Embryonic facial prominence (tissue), 1 donor: ENCODE measurements at regions not wholly inside any gene's neighbourhood (a gene's known extent, or its start where the extent isn't known, plus 50 kb on each side); places are given as distances from the start of the nearest gene placed in this dataset.
"Not testable (repeated sequence)": the region's sequence is repeated elsewhere in the genome, so short reads cannot be mapped to it uniquely, and the experiment has no call there.

ENCODE experiments used
- DNase-seq: peaks from one replicate; pipeline ENCODE4 v3.0.0-alpha.2; 2016; ENCODE audit errors: extremely low spot score

- DNase-seq = no peak
Measured at GRCh38 chr5:159593518-159594073, 263.3 kb upstream of the IL12B start.

GRCh38 chr5:159595561-159595960 is 265.3 kb upstream of the IL12B start:
- not testable (repeated sequence) for DNase-seq

GRCh38 chr5:159601216-159601615 is 270.9 kb upstream of the IL12B start:
- no peak for DNase-seq

- no peak for DNase-seq
Measured at GRCh38 chr5:159602434-159602833, 272.1 kb upstream of the IL12B start.

GRCh38 chr5:159605585-159605984 is 275.3 kb upstream of the IL12B start:
- no peak for DNase-seq

GRCh38 chr5:159609359-159609758 is 279.1 kb upstream of the IL12B start:
- DNase-seq = no peak

- no peak for DNase-seq
Measured at GRCh38 chr5:159610966-159611579, 280.8 kb upstream of the IL12B start.

- no peak for DNase-seq
Measured at GRCh38 chr5:159616952-159617351, 286.7 kb upstream of the IL12B start.

- no peak for DNase-seq
Measured at GRCh38 chr5:159619826-159620225, 289.5 kb upstream of the IL12B start.

- no peak for DNase-seq
Measured at GRCh38 chr5:159620853-159621540, 290.7 kb upstream of the IL12B start.

GRCh38 chr5:159628703-159629102 is 287.6 kb upstream of the ADRA1B start:
- no peak for DNase-seq

- DNase-seq = no peak
Measured at GRCh38 chr5:159629158-159629557, 287.1 kb upstream of the ADRA1B start.

GRCh38 chr5:159630545-159630944 is 285.7 kb upstream of the ADRA1B start:
- DNase-seq = no peak

GRCh38 chr5:159631001-159631400 is 285.3 kb upstream of the ADRA1B start:
- DNase-seq = no peak

- DNase-seq = no peak
Measured at GRCh38 chr5:159632866-159633265, 283.4 kb upstream of the ADRA1B start.

GRCh38 chr5:159638481-159638880 is 277.8 kb upstream of the ADRA1B start:
- no peak for DNase-seq

GRCh38 chr5:159638954-159639559 is 277.2 kb upstream of the ADRA1B start:
- no peak for DNase-seq

- DNase-seq = no peak
Measured at GRCh38 chr5:159639590-159639989, 276.7 kb upstream of the ADRA1B start.

GRCh38 chr5:159640446-159640845 is 275.8 kb upstream of the ADRA1B start:
- no peak for DNase-seq

GRCh38 chr5:159640921-159641320 is 275.4 kb upstream of the ADRA1B start:
- no peak for DNase-seq

- DNase-seq = no peak
Measured at GRCh38 chr5:159641371-159642039, 274.8 kb upstream of the ADRA1B start.

GRCh38 chr5:159642379-159642778 is 273.9 kb upstream of the ADRA1B start:
- DNase-seq = no peak
